ENCODE measurements at regions not wholly inside any gene's neighbourhood (a gene's known extent, or its start where the extent isn't known, plus 50 kb on each side); places are given as distances from the start of the nearest gene placed in this dataset.

DNA sequence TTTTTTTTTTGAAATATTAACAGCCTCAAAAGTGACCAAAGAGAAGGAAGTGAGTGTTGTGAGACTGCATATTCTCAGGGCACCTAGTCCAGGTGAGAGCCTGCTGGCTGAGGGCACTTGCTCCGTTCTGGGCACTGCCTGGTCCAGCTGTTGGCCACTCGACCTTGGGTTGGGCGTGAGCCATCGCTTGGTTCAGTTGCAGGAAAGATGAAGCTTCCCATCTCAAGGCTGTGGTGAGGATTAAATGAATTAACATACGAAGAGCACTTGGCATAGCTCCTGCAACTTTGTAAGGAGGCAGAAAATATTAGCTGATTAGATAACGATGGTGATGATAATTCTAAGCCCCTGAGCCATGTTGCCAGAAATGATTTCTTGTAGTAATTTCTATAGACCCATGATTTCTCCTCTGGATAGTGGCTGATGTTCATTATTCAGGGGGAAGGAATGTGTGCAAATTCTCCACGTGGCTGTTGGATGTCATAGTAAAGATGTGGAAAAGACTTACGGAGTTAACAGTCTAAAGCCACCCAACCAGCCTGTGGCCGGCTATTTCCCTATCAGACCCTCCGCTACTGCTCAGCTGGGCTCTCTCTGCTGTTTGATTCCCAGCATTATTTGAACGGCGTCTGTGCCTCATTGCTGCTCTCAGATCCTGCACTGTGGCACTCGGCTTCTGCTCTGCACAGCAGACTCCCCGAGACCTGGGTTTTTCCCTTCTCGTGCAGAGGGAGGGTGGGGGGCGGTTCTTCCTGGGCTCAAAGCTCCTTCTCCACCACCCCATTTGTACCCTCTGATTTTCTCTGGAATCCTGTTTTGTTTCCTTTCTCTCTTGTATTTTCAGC, 221.1 kb downstream of the GALR1 start:
- no peaks in the 10 kb centered on the region for H3K9me3 ChIP-seq
- TF ChIP-seq POLR2A (IDR thresholded peaks at IDR 0.05) (no peak), POLR2AphosphoS5 (IDR thresholded peaks at IDR 0.05) (no peak)
- TF ChIP-seq, protein P1, sequence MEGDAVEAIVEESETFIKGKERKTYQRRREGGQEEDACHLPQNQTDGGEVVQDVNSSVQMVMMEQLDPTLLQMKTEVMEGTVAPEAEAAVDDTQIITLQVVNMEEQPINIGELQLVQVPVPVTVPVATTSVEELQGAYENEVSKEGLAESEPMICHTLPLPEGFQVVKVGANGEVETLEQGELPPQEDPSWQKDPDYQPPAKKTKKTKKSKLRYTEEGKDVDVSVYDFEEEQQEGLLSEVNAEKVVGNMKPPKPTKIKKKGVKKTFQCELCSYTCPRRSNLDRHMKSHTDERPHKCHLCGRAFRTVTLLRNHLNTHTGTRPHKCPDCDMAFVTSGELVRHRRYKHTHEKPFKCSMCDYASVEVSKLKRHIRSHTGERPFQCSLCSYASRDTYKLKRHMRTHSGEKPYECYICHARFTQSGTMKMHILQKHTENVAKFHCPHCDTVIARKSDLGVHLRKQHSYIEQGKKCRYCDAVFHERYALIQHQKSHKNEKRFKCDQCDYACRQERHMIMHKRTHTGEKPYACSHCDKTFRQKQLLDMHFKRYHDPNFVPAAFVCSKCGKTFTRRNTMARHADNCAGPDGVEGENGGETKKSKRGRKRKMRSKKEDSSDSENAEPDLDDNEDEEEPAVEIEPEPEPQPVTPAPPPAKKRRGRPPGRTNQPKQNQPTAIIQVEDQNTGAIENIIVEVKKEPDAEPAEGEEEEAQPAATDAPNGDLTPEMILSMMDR (IDR thresholded peaks at IDR 0.05 in 8 of 11, conservative IDR thresholded peaks at IDR 0.05 in 3 of 11) = no peak
- no peak overlapping the region for H3K27ac ChIP-seq
- no peak for DNase-seq
- 53 to 65% (median 63%) methylated on average over 16 of the region's 16 CpGs for WGBS, 5 donors
- no peak overlapping the region for H3K4me3 ChIP-seq
- H3K4me1 ChIP-seq = no peaks in the 10 kb centered on the region
- no peaks in the 10 kb centered on the region for H3K36me3 ChIP-seq
- H3K27me3 ChIP-seq (replicated peaks in 1 of 7) = peaks cover 0 to 17% (median 0%) of the 10 kb centered on the region in 7 donors
- intact Hi-C loops (cut with DNase I; ENCODE audit: low total_unique reads) = no loop called here

DNA sequence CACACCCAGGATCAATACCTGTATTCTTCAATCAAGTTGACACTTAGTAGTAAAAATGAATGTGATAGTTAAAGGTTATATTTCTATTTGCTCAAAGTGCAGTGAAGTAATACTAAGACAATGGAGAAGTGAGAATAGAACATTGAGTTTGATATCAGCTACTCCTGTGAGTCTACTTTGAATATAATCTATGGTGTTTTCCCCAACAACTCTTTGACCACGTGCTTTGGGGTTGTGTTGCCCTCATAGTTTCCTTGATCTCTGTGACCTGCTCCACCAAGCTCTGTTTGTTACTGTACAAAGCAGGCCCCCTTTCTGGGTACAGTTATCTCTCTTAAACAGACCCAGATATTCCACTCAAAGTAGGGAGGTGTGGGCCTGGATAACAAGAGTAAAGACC, 222.9 kb downstream of the GALR1 start:
- Histone ChIP-seq H3K9me3 (no peaks in the 10 kb centered on the region), H3K27ac (no peak overlapping the region), H3K27me3 (replicated peaks in 1 of 7) (peaks cover 0 to 17% (median 0%) of the 10 kb centered on the region in 7 donors), H3K36me3 (no peaks in the 10 kb centered on the region), H3K4me1 (no peaks in the 10 kb centered on the region), H3K4me3 (no peak overlapping the region)
- 48 to 80% (median 58%) methylated on average over 1 of the region's 1 CpG for WGBS, 5 donors
- TF ChIP-seq POLR2AphosphoS5 (IDR thresholded peaks at IDR 0.05) = no peak
- TF ChIP-seq POLR2A (IDR thresholded peaks at IDR 0.05) = no peak
- TF ChIP-seq, protein P1 (IDR thresholded peaks at IDR 0.05 in 8 of 11, conservative IDR thresholded peaks at IDR 0.05 in 3 of 11) = no peak
- no peak for DNase-seq
- intact Hi-C loops (cut with DNase I; ENCODE audit: low total_unique reads) = no loop called here

DNA sequence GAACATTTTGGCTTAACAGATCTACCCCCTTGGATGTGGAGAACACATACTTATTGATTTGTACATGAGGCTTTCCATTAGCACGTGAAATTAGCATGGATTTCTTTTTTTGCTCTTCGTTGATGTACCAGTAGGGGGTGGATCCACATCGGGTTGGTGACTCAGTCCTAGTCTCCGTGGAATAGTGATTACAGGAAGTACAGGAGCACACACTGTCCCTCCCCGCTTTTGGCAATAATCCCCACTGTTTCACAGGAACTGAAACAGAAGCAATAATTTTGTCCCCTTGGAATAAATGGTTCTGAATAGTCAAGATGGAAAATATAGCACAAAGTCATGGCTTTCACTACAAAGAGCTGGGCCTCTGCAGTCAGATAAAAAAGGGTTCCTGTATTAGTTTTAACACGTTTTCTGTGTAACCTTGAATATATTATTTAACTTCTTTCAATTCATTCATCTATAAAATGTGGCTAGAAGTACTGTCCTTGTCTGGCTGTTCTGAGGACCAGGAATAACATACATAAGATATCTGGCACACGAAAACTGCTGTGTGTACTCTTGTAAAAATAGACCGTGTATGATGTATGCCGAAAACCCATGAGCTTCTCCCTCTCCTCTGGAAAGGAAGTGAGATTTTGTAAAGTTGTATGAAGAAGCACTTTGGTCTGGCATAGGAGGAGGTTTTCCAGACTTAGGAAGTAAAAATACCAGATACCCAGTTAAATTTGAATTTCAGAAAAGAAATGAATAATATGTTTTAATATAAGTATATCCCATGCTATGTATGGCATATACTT, 229.2 kb downstream of the GALR1 start:
- no peaks in the 10 kb centered on the region for H3K4me1 ChIP-seq
- intact Hi-C loops (cut with DNase I; ENCODE audit: low total_unique reads) = no loop called here
- WGBS, 5 donors = 42 to 51% (median 45%) methylated on average over 9 of the region's 9 CpGs

More for the DNA sequence above, 229.2 kb downstream of the GALR1 start:
- DNase-seq = no peak
- no peak overlapping the region for H3K27ac ChIP-seq
- H3K9me3 ChIP-seq = peaks cover 0 to 4% (median 0%) of the 10 kb centered on the region in 8 donors
- no peaks in the 10 kb centered on the region for H3K36me3 ChIP-seq
- no peak for TF ChIP-seq POLR2A (IDR thresholded peaks at IDR 0.05)
- TF ChIP-seq, protein P1 (IDR thresholded peaks at IDR 0.05 in 8 of 11, conservative IDR thresholded peaks at IDR 0.05 in 3 of 11) = peak in 5 of 11 experiments; percentile 17 to 34 (median 26)
- TF ChIP-seq POLR2AphosphoS5 (IDR thresholded peaks at IDR 0.05) = no peak
- peaks cover 0 to 7% (median 0%) of the 10 kb centered on the region in 7 donors for H3K27me3 ChIP-seq (replicated peaks in 1 of 7)
- no peak overlapping the region for H3K4me3 ChIP-seq

All from spleen (tissue), 11 donors.